ENCODE measurements at regions not wholly inside any gene's neighbourhood (a gene's known extent, or its start where the extent isn't known, plus 50 kb on each side); places are given as distances from the start of the nearest gene placed in this dataset.

- no peak for TF ChIP-seq EZH2phosphoT487 (IDR thresholded peaks at IDR 0.05; ENCODE audit: borderline replicate concordance, low read length)
- no peak for TF ChIP-seq CTCF (IDR thresholded peaks at IDR 0.05; ENCODE audit: low read depth, low read length, poor library complexity, severe bottlenecking)
- H3K9me3 ChIP-seq (ENCODE audit: control insufficient read depth, insufficient read depth, low read length), result no peaks in the 10 kb centered on the region
- peaks cover 7% of the 10 kb centered on the region; the same call in 1 of the 2 replicates for H3K4me1 ChIP-seq (ENCODE audit: control insufficient read depth, low read length)
- H3F3A ChIP-seq (ENCODE audit: control insufficient read depth, insufficient read depth), result no peaks in the 10 kb centered on the region
- no peak overlapping the region for H3K4me3 ChIP-seq (ENCODE audit: low read length)
- no peaks in the 10 kb centered on the region for H4K20me1 ChIP-seq (ENCODE audit: control insufficient read depth, insufficient read depth, low read depth, low read length)
- no peaks in the 10 kb centered on the region for H3K27me3 ChIP-seq (ENCODE audit: control insufficient read depth, low read length)
- no peaks in the 10 kb centered on the region for H3K36me3 ChIP-seq (ENCODE audit: control insufficient read depth, low read length)
- no peak overlapping the region for H3K27ac ChIP-seq (ENCODE audit: low read depth, low read length)
- H3K4me2 ChIP-seq (ENCODE audit: low read length), result no peak overlapping the region
- no peaks in the 10 kb centered on the region for H3K79me2 ChIP-seq (ENCODE audit: control insufficient read depth, low read length)
- H3K9me2 ChIP-seq (replicated peaks; ENCODE audit: control insufficient read depth, low read length), result no peaks in the 10 kb centered on the region
Measured at GRCh38 chr11:113578715-113579250, 103.6 kb upstream of the DRD2 start.

- no peaks in the 10 kb centered on the region for H3F3A ChIP-seq (ENCODE audit: control insufficient read depth, insufficient read depth)
- no peak overlapping the region for H3K4me3 ChIP-seq (ENCODE audit: low read length)
- no peaks in the 10 kb centered on the region for H4K20me1 ChIP-seq (ENCODE audit: control insufficient read depth, insufficient read depth, low read depth, low read length)
- H3K79me2 ChIP-seq (ENCODE audit: control insufficient read depth, low read length), result no peaks in the 10 kb centered on the region
- H3K27me3 ChIP-seq (ENCODE audit: control insufficient read depth, low read length), result no peaks in the 10 kb centered on the region
- TF ChIP-seq CTCF (IDR thresholded peaks at IDR 0.05; ENCODE audit: low read depth, low read length, poor library complexity, severe bottlenecking) (no peak), EZH2phosphoT487 (IDR thresholded peaks at IDR 0.05; ENCODE audit: borderline replicate concordance, low read length) (no peak)
- peaks cover 7% of the 10 kb centered on the region; the same call in 1 of the 2 replicates for H3K4me1 ChIP-seq (ENCODE audit: control insufficient read depth, low read length)
- H3K9me3 ChIP-seq (ENCODE audit: control insufficient read depth, insufficient read depth, low read length), result no peaks in the 10 kb centered on the region
- H3K36me3 ChIP-seq (ENCODE audit: control insufficient read depth, low read length), result no peaks in the 10 kb centered on the region
- no peaks in the 10 kb centered on the region for H3K9me2 ChIP-seq (replicated peaks; ENCODE audit: control insufficient read depth, low read length)
- no peak overlapping the region for H3K27ac ChIP-seq (ENCODE audit: low read depth, low read length)
- H3K4me2 ChIP-seq (ENCODE audit: low read length), result 0 out of 2 replicates have a peak overlapping the region, but pooled peaks have one; percentile 34
Measured at GRCh38 chr11:113578033-113578380, 102.8 kb upstream of the DRD2 start.

GRCh38 chr11:113577356-113578032 is 102.3 kb upstream of the DRD2 start:
- H3K4me1 ChIP-seq (ENCODE audit: control insufficient read depth, low read length), result peaks cover 7% of the 10 kb centered on the region; the same call in 1 of the 2 replicates
- no peaks in the 10 kb centered on the region for H3F3A ChIP-seq (ENCODE audit: control insufficient read depth, insufficient read depth)
- H3K4me3 ChIP-seq (ENCODE audit: low read length), result no peak overlapping the region
- peak overlapping the region; percentile 34; the same call in 1 of the 2 replicates for H3K4me2 ChIP-seq (ENCODE audit: low read length)
- TF ChIP-seq CTCF (IDR thresholded peaks at IDR 0.05; ENCODE audit: low read depth, low read length, poor library complexity, severe bottlenecking), result no peak
- TF ChIP-seq EZH2phosphoT487 (IDR thresholded peaks at IDR 0.05; ENCODE audit: borderline replicate concordance, low read length), result no peak
- H3K27me3 ChIP-seq (ENCODE audit: control insufficient read depth, low read length), result no peaks in the 10 kb centered on the region
- H3K36me3 ChIP-seq (ENCODE audit: control insufficient read depth, low read length), result no peaks in the 10 kb centered on the region
- no peak overlapping the region for H3K27ac ChIP-seq (ENCODE audit: low read depth, low read length)
- no peaks in the 10 kb centered on the region for H3K9me3 ChIP-seq (ENCODE audit: control insufficient read depth, insufficient read depth, low read length)
- no peaks in the 10 kb centered on the region for H3K9me2 ChIP-seq (replicated peaks; ENCODE audit: control insufficient read depth, low read length)
- no peaks in the 10 kb centered on the region for H3K79me2 ChIP-seq (ENCODE audit: control insufficient read depth, low read length)
- H4K20me1 ChIP-seq (ENCODE audit: control insufficient read depth, insufficient read depth, low read depth, low read length), result no peaks in the 10 kb centered on the region
